NCI-H2196 treated with DMSO at 0.1 percent for 48 hours (cell line): ENCODE measurements at regions not wholly inside any gene's neighbourhood (a gene's known extent, or its start where the extent isn't known, plus 50 kb on each side); places are given as distances from the start of the nearest gene placed in this dataset.

Source experiments
- DNase-seq: peaks from one replicate; lab custom pipeline; 2025; ENCODE audit not compliant: unreplicated experiment; lab: John Stamatoyannopoulos, UW

GRCh38 chr1:5110508-5110907 is 456.1 kb downstream of the AJAP1 start:
- no peak for DNase-seq

- no peak for DNase-seq
Measured at GRCh38 chr1:5109633-5110032, 455.2 kb downstream of the AJAP1 start.

GRCh38 chr1:5108740-5109139 is 454.3 kb downstream of the AJAP1 start:
- DNase-seq = peak; percentile 73

GRCh38 chr1:5105744-5106143 is 451.3 kb downstream of the AJAP1 start:
- DNase-seq = no peak

GRCh38 chr1:5099558-5099957 is 445.1 kb downstream of the AJAP1 start:
- DNase-seq = peak; percentile 90

- peak; percentile 45 for DNase-seq
Measured at GRCh38 chr1:5098981-5099385, 444.6 kb downstream of the AJAP1 start.

GRCh38 chr1:5093042-5093441 is 438.6 kb downstream of the AJAP1 start:
- no peak for DNase-seq

- DNase-seq = no peak
Measured at GRCh38 chr1:5084676-5085075, 430.3 kb downstream of the AJAP1 start.

GRCh38 chr1:5067246-5067645 is 412.8 kb downstream of the AJAP1 start:
- DNase-seq = no peak

- DNase-seq = no peak
Measured at GRCh38 chr1:5053744-5054143, 399.3 kb downstream of the AJAP1 start.

- no peak for DNase-seq
Measured at GRCh38 chr1:5029136-5029535, 374.7 kb downstream of the AJAP1 start.

GRCh38 chr1:5012249-5012648 is 357.8 kb downstream of the AJAP1 start:
- DNase-seq = no peak

- DNase-seq = no peak
Measured at GRCh38 chr1:5010656-5011055, 356.2 kb downstream of the AJAP1 start.

GRCh38 chr1:5010236-5010635 is 355.8 kb downstream of the AJAP1 start:
- DNase-seq = no peak

GRCh38 chr1:5009376-5010065 is 355.1 kb downstream of the AJAP1 start:
- DNase-seq = no peak

GRCh38 chr1:5005171-5005570 is 350.8 kb downstream of the AJAP1 start:
- no peak for DNase-seq

GRCh38 chr1:5002676-5003075 is 348.3 kb downstream of the AJAP1 start:
- DNase-seq = no peak

- DNase-seq = no peak
Measured at GRCh38 chr1:5001466-5001865, 347.1 kb downstream of the AJAP1 start.

- DNase-seq = no peak
Measured at GRCh38 chr1:4986306-4986705, 331.9 kb downstream of the AJAP1 start.

- DNase-seq = no peak
Measured at GRCh38 chr1:4984841-4985240, 330.4 kb downstream of the AJAP1 start.

- no peak for DNase-seq
Measured at GRCh38 chr1:4980211-4980610, 325.8 kb downstream of the AJAP1 start.

- no peak for DNase-seq
Measured at GRCh38 chr1:4978660-4979390, 324.4 kb downstream of the AJAP1 start.

- DNase-seq = no peak
Measured at GRCh38 chr1:4977701-4978100, 323.3 kb downstream of the AJAP1 start.
